NB4 (cell line): ENCODE measurements at regions not wholly inside any gene's neighbourhood (a gene's known extent, or its start where the extent isn't known, plus 50 kb on each side); places are given as distances from the start of the nearest gene placed in this dataset.

Experiments used
- CTCF ChIP-seq: IDR thresholded peaks from one replicate; pipeline ENCODE4 v1.5.1; 2012; ENCODE audit warnings: low read depth, low read length
- MAX ChIP-seq: IDR thresholded peaks from 2 replicates; pipeline ENCODE4 v1.6.1; 2011; ENCODE audit warnings: low read depth, low read length
- MYC ChIP-seq: IDR thresholded peaks from 2 replicates; pipeline ENCODE4 v1.6.1; 2011; ENCODE audit warnings: low read depth, low read length
- POLR2A ChIP-seq: IDR thresholded peaks from 2 replicates; pipeline ENCODE4 v1.6.1; 2011; ENCODE audit warnings: mild to moderate bottlenecking; ENCODE audit not compliant: insufficient read length; ENCODE audit errors: extremely low read depth

- TF ChIP-seq CTCF (no peak), POLR2A (no peak), MAX (no peak), MYC (no peak)
Measured at GRCh38 chr4:23602720-23603119, 287.1 kb downstream of the PPARGC1A start.
